ENCODE measurements at regions not wholly inside any gene's neighbourhood (a gene's known extent, or its start where the extent isn't known, plus 50 kb on each side); places are given as distances from the start of the nearest gene placed in this dataset.

DNA sequence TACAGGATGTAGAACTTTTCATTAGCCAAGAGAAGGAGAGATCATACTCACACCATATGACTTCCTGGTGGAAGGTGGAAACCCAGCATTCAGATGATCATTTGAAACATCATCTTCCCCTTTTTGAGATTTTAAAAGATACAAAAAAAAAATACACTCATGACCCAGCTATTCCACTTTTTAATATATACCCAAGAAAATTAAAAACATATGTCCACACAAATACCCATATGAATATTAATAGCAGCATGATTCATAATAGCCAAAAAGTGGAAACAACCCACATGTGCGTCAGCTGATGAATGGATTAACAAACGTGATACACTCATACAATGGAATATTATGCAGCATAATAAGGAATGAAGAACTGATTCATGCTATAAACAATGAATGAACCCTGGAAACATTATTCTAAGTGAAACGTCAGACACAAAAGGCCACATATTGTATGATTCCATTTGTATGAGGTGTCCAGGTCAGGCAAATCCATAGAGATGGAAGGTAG, 130.0 kb upstream of the SGK1 start:
- H3K79me2 ChIP-seq (ENCODE audit: low read depth): no peaks in the 10 kb centered on the region
- no peaks in the 10 kb centered on the region for H3K9me3 ChIP-seq (ENCODE audit: low read depth)
- Mint-ChIP-seq H3K27me3 (ENCODE audit: insufficient read depth, low read depth) (no peaks in the 10 kb centered on the region), H3K4me1 (peaks cover 10% of the 10 kb centered on the region), H3K27ac (no peak overlapping the region), H3K9me3 (no peaks in the 10 kb centered on the region), H3K4me3 (no peak overlapping the region), H3K36me3 (no peaks in the 10 kb centered on the region)
- no peak overlapping the region for H3K9ac ChIP-seq
- no peak for DNase-seq (ENCODE audit: low spot score)
- H2AFZ ChIP-seq (replicated peaks): no peak overlapping the region
- H3F3A ChIP-seq (ENCODE audit: low read depth): no peaks in the 10 kb centered on the region
- no peaks in the 10 kb centered on the region for H4K20me1 ChIP-seq (ENCODE audit: low read depth)
- no peak overlapping the region for H3K4me2 ChIP-seq
- H3K4me1 ChIP-seq: no peaks in the 10 kb centered on the region
- H3K36me3 ChIP-seq: no peaks in the 10 kb centered on the region
- TF ChIP-seq EZH2 (IDR thresholded peaks at IDR 0.05): no peak
- TF ChIP-seq, protein P1, sequence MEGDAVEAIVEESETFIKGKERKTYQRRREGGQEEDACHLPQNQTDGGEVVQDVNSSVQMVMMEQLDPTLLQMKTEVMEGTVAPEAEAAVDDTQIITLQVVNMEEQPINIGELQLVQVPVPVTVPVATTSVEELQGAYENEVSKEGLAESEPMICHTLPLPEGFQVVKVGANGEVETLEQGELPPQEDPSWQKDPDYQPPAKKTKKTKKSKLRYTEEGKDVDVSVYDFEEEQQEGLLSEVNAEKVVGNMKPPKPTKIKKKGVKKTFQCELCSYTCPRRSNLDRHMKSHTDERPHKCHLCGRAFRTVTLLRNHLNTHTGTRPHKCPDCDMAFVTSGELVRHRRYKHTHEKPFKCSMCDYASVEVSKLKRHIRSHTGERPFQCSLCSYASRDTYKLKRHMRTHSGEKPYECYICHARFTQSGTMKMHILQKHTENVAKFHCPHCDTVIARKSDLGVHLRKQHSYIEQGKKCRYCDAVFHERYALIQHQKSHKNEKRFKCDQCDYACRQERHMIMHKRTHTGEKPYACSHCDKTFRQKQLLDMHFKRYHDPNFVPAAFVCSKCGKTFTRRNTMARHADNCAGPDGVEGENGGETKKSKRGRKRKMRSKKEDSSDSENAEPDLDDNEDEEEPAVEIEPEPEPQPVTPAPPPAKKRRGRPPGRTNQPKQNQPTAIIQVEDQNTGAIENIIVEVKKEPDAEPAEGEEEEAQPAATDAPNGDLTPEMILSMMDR (IDR thresholded peaks at IDR 0.05): no peak
- TF ChIP-seq EZH2phosphoT487 (IDR thresholded peaks at IDR 0.05): no peak
- H3K4me3 ChIP-seq: no peak overlapping the region
- H3K27ac ChIP-seq: no peak overlapping the region
- H3K27me3 ChIP-seq: no peaks in the 10 kb centered on the region

DNA sequence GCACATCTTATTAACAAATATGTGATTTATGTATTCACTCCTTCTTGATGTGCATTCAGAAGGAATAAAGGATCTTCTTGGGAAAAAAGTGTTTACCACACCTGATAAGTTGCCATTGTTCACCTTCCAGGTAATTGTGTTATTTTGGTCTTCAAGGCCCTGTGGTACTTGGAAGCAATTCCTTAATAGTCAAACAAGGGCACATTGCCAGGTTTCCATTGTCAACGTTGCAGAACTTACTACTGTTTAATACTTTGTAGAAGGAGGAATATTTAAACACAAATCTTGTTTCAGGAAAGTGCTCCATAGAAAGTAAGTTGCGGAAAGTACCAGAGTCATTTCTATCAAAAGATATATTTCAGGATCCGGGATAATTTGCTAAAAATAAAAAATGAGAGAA, 129.5 kb upstream of the SGK1 start:
- H3K4me1 ChIP-seq: no peaks in the 10 kb centered on the region
- H3K27ac ChIP-seq: no peak overlapping the region
- no peak for DNase-seq (ENCODE audit: low spot score)
- H3K79me2 ChIP-seq (ENCODE audit: low read depth): no peaks in the 10 kb centered on the region
- H3K36me3 Mint-ChIP-seq: no peaks in the 10 kb centered on the region
- TF ChIP-seq, protein P1 (IDR thresholded peaks at IDR 0.05): no peak
- TF ChIP-seq EZH2phosphoT487 (IDR thresholded peaks at IDR 0.05) (no peak), EZH2 (IDR thresholded peaks at IDR 0.05) (no peak)
- no peak overlapping the region for H3K4me2 ChIP-seq
- H4K20me1 ChIP-seq (ENCODE audit: low read depth): no peaks in the 10 kb centered on the region
- no peaks in the 10 kb centered on the region for H3K9me3 Mint-ChIP-seq
- no peaks in the 10 kb centered on the region for H3K9me3 ChIP-seq (ENCODE audit: low read depth)
- H3K27me3 ChIP-seq: no peaks in the 10 kb centered on the region
- H3K4me3 Mint-ChIP-seq: no peak overlapping the region
- peaks cover 10% of the 10 kb centered on the region for H3K4me1 Mint-ChIP-seq
- H2AFZ ChIP-seq (replicated peaks): no peak overlapping the region
- no peak overlapping the region for H3K4me3 ChIP-seq
- no peaks in the 10 kb centered on the region for H3K36me3 ChIP-seq
- no peak overlapping the region for H3K9ac ChIP-seq
- H3K27ac Mint-ChIP-seq: no peak overlapping the region
- no peaks in the 10 kb centered on the region for H3K27me3 Mint-ChIP-seq (ENCODE audit: insufficient read depth, low read depth)
- no peaks in the 10 kb centered on the region for H3F3A ChIP-seq (ENCODE audit: low read depth)

DNA sequence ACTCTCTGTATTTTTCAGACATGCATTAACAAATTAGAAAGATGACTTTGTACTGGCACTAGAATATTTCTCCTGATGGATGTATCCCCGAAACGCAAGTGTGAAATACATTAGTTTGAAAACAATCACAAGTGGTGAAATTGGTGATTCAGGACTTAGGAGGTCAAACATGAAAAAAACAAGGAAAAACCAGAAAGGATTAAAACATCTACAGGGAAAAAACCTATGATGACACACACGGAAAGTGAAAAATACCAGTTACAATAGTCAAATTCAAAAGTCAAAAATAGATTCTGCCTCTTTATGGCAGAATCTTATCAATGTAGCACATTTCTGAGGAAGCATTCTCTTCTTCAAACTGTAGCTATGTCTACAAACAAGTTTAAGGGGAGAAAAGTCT, 129.0 kb upstream of the SGK1 start:
- no peak overlapping the region for H3K9ac ChIP-seq
- no peak overlapping the region for H3K4me2 ChIP-seq
- H2AFZ ChIP-seq (replicated peaks): no peak overlapping the region
- TF ChIP-seq, protein P1 (IDR thresholded peaks at IDR 0.05): no peak
- TF ChIP-seq EZH2 (IDR thresholded peaks at IDR 0.05) (no peak), EZH2phosphoT487 (IDR thresholded peaks at IDR 0.05) (no peak)
- no peaks in the 10 kb centered on the region for H3K4me1 ChIP-seq
- Mint-ChIP-seq H3K27ac (no peak overlapping the region), H3K36me3 (no peaks in the 10 kb centered on the region), H3K9me3 (no peaks in the 10 kb centered on the region), H3K27me3 (ENCODE audit: insufficient read depth, low read depth) (no peaks in the 10 kb centered on the region), H3K4me1 (peaks cover 10% of the 10 kb centered on the region), H3K4me3 (no peak overlapping the region)
- H3K9me3 ChIP-seq (ENCODE audit: low read depth): no peaks in the 10 kb centered on the region
- H4K20me1 ChIP-seq (ENCODE audit: low read depth): no peaks in the 10 kb centered on the region
- H3K36me3 ChIP-seq: no peaks in the 10 kb centered on the region
- no peak overlapping the region for H3K27ac ChIP-seq
- H3K27me3 ChIP-seq: no peaks in the 10 kb centered on the region
- H3F3A ChIP-seq (ENCODE audit: low read depth): no peaks in the 10 kb centered on the region
- H3K79me2 ChIP-seq (ENCODE audit: low read depth): no peaks in the 10 kb centered on the region
- no peak for DNase-seq (ENCODE audit: low spot score)
- no peak overlapping the region for H3K4me3 ChIP-seq

Data from neural progenitor cell (in vitro differentiated cells).